ENCODE measurements at regions not wholly inside any gene's neighbourhood (a gene's known extent, or its start where the extent isn't known, plus 50 kb on each side); places are given as distances from the start of the nearest gene placed in this dataset.
"Not testable (repeated sequence)": the region's sequence is repeated elsewhere in the genome, so short reads cannot be mapped to it uniquely, and the experiment has no call there.

- Mint-ChIP-seq H3K27me3 (no peaks in the 10 kb centered on the region), H3K4me3 (no peak overlapping the region), H3K27ac (no peak overlapping the region), H3K4me1 (ENCODE audit: low read depth) (no peaks in the 10 kb centered on the region), H3K36me3 (ENCODE audit: low read depth) (no peaks in the 10 kb centered on the region), H3K9me3 (peaks cover 9% of the 10 kb centered on the region)
Observed at GRCh38 chr16:59484833-59485516, 750.9 kb upstream of the GOT2 start.

DNA sequence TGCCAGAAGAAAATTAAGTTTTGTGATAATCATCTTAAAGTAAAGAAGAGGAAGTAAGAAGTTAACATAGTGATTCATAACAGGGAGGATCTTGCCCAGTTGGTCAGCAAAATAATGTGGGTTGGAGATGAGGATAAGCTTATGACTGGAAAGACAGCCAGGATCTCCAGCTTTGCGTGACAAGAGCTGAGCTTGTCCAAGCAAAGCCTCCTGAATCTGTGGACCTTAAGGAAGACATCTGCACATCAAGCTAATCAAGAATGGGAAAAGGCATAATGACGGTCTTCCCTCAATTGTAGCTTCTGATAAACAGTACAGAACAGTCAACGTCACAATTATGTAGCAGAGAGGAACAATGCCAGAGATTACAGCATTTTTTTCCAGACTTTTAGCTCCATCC is 744.7 kb upstream of the GOT2 start:
- no peak overlapping the region for H3K4me3 Mint-ChIP-seq
- no peaks in the 10 kb centered on the region for H3K36me3 Mint-ChIP-seq (ENCODE audit: low read depth)
- H3K27me3 Mint-ChIP-seq = no peaks in the 10 kb centered on the region
- no peaks in the 10 kb centered on the region for H3K4me1 Mint-ChIP-seq (ENCODE audit: low read depth)
- no peak overlapping the region for H3K27ac Mint-ChIP-seq
- peaks cover 8% of the 10 kb centered on the region for H3K9me3 Mint-ChIP-seq

- Mint-ChIP-seq H3K4me3 (no peak overlapping the region), H3K27ac (no peak overlapping the region), H3K27me3 (no peaks in the 10 kb centered on the region), H3K36me3 (ENCODE audit: low read depth) (no peaks in the 10 kb centered on the region), H3K4me1 (ENCODE audit: low read depth) (no peaks in the 10 kb centered on the region), H3K9me3 (peaks cover 6% of the 10 kb centered on the region)
Observed at GRCh38 chr16:59470556-59470955, 736.4 kb upstream of the GOT2 start.

DNA sequence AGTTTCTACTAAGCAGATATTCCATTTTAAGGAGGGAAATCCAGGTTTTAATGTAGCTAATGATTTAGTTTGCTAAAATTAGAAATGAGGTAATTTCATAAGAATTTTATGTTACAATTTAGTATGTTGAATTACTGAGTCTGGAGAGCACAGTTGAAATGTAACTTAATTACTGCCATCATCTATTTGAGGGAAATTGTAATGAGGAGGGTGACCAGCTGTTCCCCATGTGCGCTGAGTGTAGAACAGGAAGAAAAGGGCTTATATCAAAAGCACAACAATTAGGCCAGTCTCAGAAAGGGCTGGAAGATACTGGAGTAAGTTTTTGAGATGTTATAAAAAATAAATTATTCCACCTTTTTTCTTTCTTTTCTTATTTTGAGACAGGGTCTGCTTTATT is 735.1 kb upstream of the GOT2 start:
- H3K27me3 Mint-ChIP-seq = no peaks in the 10 kb centered on the region
- peaks cover 6% of the 10 kb centered on the region for H3K9me3 Mint-ChIP-seq
- H3K27ac Mint-ChIP-seq = no peak overlapping the region
- no peak overlapping the region for H3K4me3 Mint-ChIP-seq
- no peaks in the 10 kb centered on the region for H3K36me3 Mint-ChIP-seq (ENCODE audit: low read depth)
- no peaks in the 10 kb centered on the region for H3K4me1 Mint-ChIP-seq (ENCODE audit: low read depth)

GRCh38 chr16:59463776-59464175 is 729.7 kb upstream of the GOT2 start:
- H3K27me3 Mint-ChIP-seq = no peaks in the 10 kb centered on the region
- no peaks in the 10 kb centered on the region for H3K4me1 Mint-ChIP-seq (ENCODE audit: low read depth)
- H3K27ac Mint-ChIP-seq = no peak overlapping the region
- no peak overlapping the region for H3K4me3 Mint-ChIP-seq
- H3K36me3 Mint-ChIP-seq (ENCODE audit: low read depth) = no peaks in the 10 kb centered on the region
- H3K9me3 Mint-ChIP-seq = peaks cover 6% of the 10 kb centered on the region

- Mint-ChIP-seq H3K36me3 (ENCODE audit: low read depth) (no peaks in the 10 kb centered on the region), H3K9me3 (peaks cover 6% of the 10 kb centered on the region), H3K4me3 (no peak overlapping the region), H3K27me3 (no peaks in the 10 kb centered on the region), H3K27ac (no peak overlapping the region), H3K4me1 (ENCODE audit: low read depth) (no peaks in the 10 kb centered on the region)
Observed at GRCh38 chr16:59459806-59460205, 725.7 kb upstream of the GOT2 start.

DNA sequence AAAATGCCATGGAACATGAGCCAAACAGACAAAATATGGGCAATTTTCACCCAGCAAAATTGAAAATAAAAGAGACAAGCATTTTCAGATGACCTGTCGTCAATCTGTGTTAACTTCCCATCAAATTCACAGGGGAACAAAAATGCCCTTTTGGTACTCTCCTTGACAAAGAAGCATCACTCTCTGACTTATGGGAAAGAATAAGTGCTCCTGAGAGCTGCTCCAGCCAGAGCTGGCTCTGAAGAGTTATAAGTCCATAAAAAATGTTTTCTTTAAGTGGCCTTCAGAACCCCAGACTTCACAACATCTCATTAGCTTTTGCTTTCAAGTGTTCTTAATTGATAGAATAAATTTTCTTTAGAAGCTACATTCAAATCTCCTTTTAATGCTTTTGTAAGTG is 721.4 kb upstream of the GOT2 start:
- Mint-ChIP-seq H3K4me1 (ENCODE audit: low read depth) (no peaks in the 10 kb centered on the region), H3K36me3 (ENCODE audit: low read depth) (no peaks in the 10 kb centered on the region), H3K27me3 (no peaks in the 10 kb centered on the region), H3K27ac (no peak overlapping the region), H3K9me3 (peaks cover 19% of the 10 kb centered on the region), H3K4me3 (no peak overlapping the region)

GRCh38 chr16:59450513-59450912 is 716.4 kb upstream of the GOT2 start:
- peaks cover 16% of the 10 kb centered on the region for H3K9me3 Mint-ChIP-seq
- H3K27me3 Mint-ChIP-seq; H3K4me3 Mint-ChIP-seq; H3K36me3 Mint-ChIP-seq (ENCODE audit: low read depth); H3K4me1 Mint-ChIP-seq (ENCODE audit: low read depth); H3K27ac Mint-ChIP-seq: not testable (repeated sequence)

DNA sequence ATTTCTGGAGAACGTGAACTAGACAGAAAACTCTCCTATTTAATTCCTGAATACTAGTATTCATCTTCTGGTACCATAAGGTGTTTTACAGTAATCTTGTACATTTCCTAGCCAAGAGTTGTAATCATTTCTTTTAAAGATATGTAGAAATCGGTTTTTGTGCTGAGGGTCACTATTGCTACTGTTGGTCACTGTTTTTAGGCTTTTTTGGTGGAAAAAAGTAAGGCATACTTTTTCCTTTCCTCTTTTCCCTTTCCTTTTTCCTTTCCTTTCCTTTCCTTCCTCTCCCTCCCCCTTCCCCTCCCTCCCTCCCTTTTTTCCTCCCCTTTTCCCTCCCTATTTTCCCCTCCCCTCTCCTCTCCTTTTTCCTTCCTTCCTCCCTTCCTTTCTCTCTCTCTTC is 706.4 kb upstream of the GOT2 start:
- Mint-ChIP-seq H3K4me3 (no peak overlapping the region), H3K27ac (no peak overlapping the region), H3K9me3 (peaks cover 11% of the 10 kb centered on the region), H3K27me3 (no peaks in the 10 kb centered on the region), H3K4me1 (ENCODE audit: low read depth) (no peaks in the 10 kb centered on the region), H3K36me3 (ENCODE audit: low read depth) (no peaks in the 10 kb centered on the region)

GRCh38 chr16:59432896-59433295 is 698.8 kb upstream of the GOT2 start:
- H3K4me1 Mint-ChIP-seq (ENCODE audit: low read depth) = no peaks in the 10 kb centered on the region
- H3K27me3 Mint-ChIP-seq = no peaks in the 10 kb centered on the region
- no peaks in the 10 kb centered on the region for H3K36me3 Mint-ChIP-seq (ENCODE audit: low read depth)
- no peak overlapping the region for H3K4me3 Mint-ChIP-seq
- no peaks in the 10 kb centered on the region for H3K9me3 Mint-ChIP-seq
- no peak overlapping the region for H3K27ac Mint-ChIP-seq

- no peaks in the 10 kb centered on the region for H3K4me1 Mint-ChIP-seq (ENCODE audit: low read depth)
- no peak overlapping the region for H3K4me3 Mint-ChIP-seq
- H3K36me3 Mint-ChIP-seq (ENCODE audit: low read depth) = no peaks in the 10 kb centered on the region
- no peaks in the 10 kb centered on the region for H3K27me3 Mint-ChIP-seq
- H3K27ac Mint-ChIP-seq = no peak overlapping the region
- no peaks in the 10 kb centered on the region for H3K9me3 Mint-ChIP-seq
Observed at GRCh38 chr16:59432276-59432675, 698.2 kb upstream of the GOT2 start.

GRCh38 chr16:59424714-59425273 is 690.7 kb upstream of the GOT2 start:
- Mint-ChIP-seq H3K4me3 (no peak overlapping the region), H3K9me3 (peaks cover 4% of the 10 kb centered on the region), H3K27ac (no peak overlapping the region), H3K27me3 (no peaks in the 10 kb centered on the region), H3K4me1 (ENCODE audit: low read depth) (no peaks in the 10 kb centered on the region), H3K36me3 (ENCODE audit: low read depth) (no peaks in the 10 kb centered on the region)

DNA sequence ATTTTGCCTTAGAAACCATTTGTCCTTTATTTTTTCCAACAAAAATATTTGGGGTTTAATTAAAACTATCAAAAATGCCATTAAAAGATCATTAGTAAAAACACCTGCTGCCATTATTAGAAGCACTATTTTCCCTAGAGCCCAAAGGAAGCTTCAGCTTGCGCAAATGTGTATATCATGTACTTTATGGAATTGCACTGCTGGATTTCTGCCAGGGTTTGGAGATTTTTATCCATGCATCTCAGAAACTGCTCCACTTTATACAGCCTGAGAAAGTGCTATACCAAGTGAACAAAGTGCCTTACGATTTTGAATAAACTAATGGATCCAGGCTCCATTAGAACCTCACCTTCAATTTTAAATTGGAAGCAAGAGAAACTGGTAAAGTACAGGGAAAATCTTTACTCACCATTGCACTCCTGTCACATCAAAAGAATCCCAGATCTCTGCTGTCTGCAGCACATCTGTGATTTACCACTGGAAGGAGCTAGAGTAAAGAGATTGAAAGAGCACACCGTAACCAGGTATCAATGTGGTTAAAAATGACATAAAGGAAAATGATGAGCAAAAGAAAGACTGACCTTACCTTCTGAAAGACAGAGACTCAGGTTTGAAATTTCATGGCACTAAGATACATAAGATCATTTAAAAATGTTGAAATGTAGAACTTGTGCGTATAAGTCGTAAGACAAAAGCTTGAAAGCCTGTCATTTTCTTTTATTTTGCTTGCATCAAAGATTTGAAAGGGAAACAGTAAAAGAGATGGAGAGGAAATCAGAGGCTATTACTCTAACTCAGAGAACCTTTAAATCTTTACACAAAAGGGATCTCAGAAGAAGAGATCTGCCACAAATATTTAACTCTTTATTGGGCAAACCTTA is 678.1 kb upstream of the GOT2 start:
- H3K27me3 Mint-ChIP-seq = no peaks in the 10 kb centered on the region
- H3K9me3 Mint-ChIP-seq = peaks cover 12% of the 10 kb centered on the region
- no peaks in the 10 kb centered on the region for H3K36me3 Mint-ChIP-seq (ENCODE audit: low read depth)
- no peak overlapping the region for H3K4me3 Mint-ChIP-seq
- H3K27ac Mint-ChIP-seq = no peak overlapping the region
- H3K4me1 Mint-ChIP-seq (ENCODE audit: low read depth) = no peaks in the 10 kb centered on the region

GRCh38 chr16:59410451-59410850 is 676.3 kb upstream of the GOT2 start:
- no peak overlapping the region for H3K4me3 Mint-ChIP-seq
- H3K9me3 Mint-ChIP-seq = peaks cover 8% of the 10 kb centered on the region
- H3K36me3 Mint-ChIP-seq (ENCODE audit: low read depth) = no peaks in the 10 kb centered on the region
- no peak overlapping the region for H3K27ac Mint-ChIP-seq
- no peaks in the 10 kb centered on the region for H3K4me1 Mint-ChIP-seq (ENCODE audit: low read depth)
- H3K27me3 Mint-ChIP-seq = no peaks in the 10 kb centered on the region

GRCh38 chr16:59405802-59406201 is 671.7 kb upstream of the GOT2 start:
- Mint-ChIP-seq H3K27me3 (no peaks in the 10 kb centered on the region), H3K9me3 (peaks cover 8% of the 10 kb centered on the region), H3K4me3 (no peak overlapping the region), H3K27ac (no peak overlapping the region), H3K4me1 (ENCODE audit: low read depth) (no peaks in the 10 kb centered on the region), H3K36me3 (ENCODE audit: low read depth) (no peaks in the 10 kb centered on the region)
